ENCODE measurements at regions not wholly inside any gene's neighbourhood (a gene's known extent, or its start where the extent isn't known, plus 50 kb on each side); places are given as distances from the start of the nearest gene placed in this dataset.
"Not testable (repeated sequence)": the region's sequence is repeated elsewhere in the genome, so short reads cannot be mapped to it uniquely, and the experiment has no call there.

DNA sequence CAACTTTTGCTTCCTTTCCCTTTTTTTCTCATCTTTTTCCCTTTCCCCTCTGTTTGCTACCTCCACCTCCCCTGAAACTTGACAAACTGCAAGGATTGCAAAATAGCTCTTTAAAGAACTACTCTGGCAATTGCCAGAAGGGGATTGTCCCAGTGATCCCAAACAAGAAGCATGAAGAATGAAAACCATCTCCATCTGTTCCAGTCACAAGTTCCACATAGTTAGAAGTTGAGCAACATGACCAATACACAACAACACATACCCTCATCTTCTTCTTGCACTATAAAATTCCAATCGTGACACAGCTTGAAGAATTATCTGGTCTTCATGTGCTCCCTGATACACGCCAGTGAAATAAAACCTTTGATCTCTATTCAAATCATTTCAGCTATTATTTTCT, 93.7 kb upstream of the USP15 start:
- DNase-seq: no peak

DNA sequence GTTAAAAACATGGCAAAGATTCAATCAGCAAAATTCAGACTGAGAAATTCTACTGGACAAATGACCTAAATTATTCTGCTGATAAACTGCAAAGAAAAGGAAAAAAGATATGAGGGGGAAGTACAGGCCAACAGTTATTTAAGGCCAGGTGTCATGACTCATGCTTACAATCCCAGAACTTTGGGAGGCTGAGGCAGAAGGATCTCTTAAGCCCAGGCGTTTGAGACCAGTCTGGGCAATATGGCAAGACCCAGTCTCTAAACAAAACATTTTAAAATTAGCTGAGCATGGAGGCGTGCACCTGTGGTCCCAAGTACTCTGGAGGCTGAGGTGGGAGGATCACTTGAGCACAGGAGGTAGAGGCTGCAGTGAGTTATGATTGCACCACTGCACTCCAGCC, 91.8 kb upstream of the USP15 start:
- DNase-seq: no peak

DNA sequence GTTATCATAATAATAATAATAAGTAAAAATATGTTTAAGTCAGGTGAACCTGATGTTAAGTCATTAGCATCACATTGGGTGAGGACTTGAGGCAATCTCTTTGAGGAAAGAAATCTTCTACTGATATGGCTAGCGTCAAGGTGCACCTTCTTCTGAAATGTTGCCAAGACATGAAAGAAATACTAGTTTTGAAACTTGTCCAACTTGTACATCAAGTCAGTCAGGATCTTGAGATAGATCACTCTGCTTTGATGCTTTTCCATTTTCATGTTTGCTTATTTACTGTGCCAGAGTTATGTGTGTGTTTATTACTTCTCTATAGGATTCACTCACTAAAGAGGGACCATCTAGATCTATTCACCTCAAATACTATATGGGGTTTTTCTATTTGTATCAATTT, 90.0 kb upstream of the USP15 start:
- DNase-seq: no peak

DNA sequence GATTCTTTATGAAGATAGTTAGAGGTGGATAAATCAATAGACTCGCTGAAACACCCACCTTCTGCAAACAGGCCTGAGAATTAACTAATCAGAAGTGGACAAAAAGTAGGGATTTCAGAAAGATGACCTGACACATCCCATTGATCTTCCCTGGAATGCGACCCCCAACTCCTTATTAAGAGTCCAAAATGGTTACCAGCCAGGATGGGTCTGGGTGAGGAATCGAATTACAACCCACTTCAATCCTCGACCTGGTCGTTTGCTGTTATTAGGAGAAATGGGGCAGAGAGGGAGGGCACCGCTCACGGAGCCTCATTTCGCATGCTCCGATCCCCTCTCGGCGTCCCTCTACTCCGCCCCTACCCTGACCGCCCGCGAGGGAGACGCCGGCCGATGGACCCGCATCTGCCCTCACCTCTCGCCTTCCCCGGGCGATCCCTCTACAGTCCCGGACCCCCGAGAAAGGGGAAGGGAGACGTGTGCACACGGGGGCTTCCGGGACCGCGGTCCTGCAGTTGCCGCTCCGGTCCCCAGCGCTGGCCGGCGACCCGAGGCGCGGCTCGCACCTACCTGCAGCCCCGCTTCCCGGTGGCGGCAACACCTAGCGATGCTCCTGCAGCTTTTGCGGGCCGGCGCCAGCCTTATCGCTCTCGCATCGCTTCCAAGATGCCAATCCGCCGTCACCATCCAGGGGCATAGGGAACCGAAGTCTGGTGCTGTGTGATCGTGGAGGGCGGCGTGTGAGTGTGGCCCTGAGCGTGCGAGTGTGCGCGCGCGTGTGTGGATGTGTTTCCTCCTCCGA, 69.3 kb upstream of the USP15 start:
- peak; percentile 5 for DNase-seq

DNA sequence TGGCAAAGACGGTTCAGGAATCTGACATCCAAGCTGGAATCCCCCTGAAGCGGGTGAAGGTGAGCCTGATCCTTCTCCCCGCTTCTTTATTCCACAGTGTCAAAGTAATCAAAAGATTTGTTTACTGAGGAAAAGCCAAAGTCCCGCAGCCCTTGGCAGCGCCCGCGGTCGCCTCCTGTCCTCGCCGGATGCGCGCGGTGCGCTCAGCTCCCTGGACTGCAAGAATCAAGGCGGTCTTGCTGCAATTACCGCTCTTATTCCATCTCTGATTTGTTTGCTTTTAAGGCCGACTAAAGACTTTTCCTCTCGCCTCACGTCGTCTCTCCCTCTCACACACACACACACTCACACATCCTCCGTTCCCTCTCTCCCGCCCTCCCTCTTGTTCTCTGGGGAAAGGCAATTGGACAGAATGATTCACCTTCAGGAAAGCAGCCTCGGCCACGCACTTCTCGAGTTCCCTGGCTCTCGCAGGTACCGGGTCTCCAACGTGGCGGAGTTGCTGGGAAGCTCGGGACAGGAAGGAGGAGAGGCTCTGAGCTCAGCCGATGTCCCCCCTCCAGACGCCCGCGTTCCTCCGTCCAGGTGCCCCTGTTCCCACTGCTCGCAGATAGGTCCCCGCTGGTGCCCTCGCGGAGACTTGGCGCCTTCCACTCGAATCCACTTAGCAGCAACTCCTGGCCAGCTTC, 68.6 kb upstream of the USP15 start:
- DNase-seq: peak; percentile 8

DNA sequence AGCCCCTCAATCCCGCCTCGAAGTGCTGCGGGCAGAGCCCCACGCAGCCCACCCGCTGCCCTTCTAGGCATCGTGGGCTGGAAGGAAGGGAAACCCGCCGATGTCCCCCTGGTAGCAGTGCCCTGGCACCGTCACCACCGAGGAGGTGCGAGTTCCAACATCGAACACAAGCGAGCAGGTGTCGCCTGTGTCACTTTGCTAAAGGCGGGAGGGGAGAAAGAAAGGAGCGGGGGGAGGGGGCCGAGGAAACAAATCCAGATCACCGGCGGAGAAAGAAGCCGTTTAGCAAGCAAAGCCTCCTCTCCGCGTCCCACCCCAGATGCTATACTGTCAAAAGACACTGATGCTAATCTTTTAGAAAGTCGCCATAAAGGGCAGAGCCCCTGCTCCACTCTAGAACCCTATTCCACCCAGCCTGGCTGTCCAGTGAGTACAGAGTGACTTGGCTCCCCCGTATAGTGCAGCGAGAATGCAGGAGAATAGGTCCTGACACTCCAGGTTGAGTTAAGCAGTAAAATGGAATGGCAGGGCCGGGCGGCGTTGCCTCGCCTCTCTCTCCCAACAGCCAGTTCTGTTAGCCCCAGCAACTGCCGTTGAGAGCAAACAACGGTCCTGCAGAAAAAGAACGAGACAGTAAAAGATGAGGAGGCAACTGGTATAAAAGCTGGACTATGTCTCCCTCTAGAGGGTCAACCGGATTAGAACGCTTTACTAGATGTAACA, 67.9 kb upstream of the USP15 start:
- peak; percentile 41 for DNase-seq

DNA sequence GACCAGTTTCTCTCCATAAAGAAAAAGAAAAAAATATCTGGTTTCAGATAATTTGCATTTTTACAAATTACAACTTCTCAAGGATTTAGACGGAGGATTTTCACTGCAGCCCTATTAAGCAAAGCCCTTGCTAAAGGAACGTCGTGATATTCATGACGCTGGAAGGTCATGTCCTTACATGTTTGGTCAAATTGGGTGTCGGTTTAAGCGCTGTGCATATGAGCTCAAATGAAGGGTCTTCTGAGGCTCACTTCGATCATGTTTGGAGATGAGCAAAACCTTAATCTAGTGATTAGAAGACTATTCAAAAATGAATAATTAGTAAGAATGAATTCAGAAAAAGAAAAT, 67.3 kb upstream of the USP15 start:
- no peak for DNase-seq

DNA sequence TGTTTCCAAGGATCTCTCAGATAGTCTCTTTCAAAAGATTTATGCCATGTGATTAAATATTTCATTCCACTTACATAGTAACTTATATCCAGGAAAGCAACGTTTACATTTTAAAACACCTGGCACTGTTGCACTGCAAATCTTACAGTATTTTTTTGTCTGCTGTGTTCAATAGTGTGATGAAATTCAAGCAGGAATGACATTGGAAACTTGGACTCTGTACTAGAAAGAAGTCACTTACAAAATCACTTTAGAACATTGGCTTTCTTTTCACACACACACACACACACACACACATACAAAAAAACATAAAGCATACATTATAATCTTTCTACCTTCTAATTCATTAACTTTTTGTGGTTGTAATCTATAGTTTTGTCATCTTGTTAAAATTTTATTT, 66.2 kb upstream of the USP15 start:
- DNase-seq: no peak

DNA sequence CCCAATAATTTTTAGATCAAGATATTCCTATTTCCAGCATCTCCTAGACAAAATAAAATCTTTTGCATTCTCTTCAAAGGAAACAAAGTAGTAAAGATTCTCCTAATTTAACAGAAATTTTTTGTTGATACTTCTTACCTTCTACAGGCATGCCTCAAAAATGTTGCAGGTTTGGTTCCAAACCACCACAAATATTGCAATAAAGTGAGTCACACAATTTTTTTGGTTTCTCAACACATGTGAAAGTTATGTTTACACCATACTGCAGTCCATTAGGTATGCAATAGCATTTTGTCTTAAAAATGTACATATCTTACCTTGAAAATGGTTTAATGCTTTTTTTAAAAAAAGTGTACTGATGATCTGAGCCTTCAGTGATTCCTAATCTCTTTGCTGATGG, 65.6 kb upstream of the USP15 start:
- DNase-seq: no peak

DNA sequence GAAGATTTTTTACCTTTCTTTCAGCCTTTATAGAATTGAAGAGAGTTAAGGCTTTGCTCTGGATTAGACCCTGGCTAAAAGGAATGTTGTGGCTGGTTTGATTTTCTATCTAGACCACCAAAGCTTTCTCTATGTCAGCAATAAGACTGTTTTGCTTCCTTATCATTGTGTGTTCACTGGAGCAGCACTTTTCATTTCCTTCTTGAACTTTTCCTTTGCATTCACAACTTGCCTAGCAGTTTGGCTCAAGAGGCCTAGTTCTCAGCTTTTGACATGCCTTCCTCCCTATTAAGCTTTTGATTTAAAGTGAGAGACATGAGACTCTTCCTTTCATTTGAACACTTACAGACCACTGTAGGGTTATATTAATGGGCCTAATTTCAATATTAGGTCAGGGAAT, 64.1 kb upstream of the USP15 start:
- DNase-seq: no peak

DNA sequence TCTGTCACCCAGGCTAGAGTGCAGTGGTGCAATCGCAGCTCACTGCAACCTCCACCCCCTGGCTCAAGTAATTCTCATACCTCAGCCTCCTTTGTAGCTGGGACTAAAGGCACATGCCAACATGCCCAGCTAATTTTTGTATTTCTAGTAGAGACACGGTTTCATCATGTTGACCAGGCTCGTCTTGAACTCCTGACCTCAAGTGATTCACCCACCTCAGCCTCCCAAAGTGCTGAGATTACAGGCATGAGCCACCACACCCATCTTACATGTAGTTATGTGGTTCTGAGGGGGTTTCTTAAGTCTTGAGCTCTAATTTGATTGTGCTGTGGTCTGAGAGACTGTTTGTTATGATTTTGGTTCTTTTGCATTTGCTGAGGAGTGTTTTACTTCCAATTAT, 57.3 kb upstream of the USP15 start:
- not testable (repeated sequence) for DNase-seq

DNA sequence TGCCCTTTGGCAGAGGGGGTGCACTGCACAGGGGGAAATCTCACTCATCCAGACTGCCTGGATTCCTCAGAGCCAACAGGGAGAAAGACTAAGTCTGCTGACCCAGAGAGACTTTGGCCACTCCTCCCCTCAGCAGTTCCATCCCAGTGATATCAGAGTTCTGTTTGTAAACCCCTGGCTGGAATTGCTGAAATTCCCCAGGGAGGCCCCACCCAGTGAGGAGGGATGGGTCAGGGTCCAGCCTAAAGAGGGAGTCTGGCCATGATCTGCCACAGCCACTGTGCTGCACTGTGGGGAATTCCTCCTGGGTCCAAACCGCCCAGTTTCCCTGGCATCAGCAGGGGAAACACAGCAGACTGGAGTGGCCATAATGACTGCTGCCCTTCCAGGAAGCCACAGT, 54.9 kb upstream of the USP15 start:
- no peak for DNase-seq

DNA sequence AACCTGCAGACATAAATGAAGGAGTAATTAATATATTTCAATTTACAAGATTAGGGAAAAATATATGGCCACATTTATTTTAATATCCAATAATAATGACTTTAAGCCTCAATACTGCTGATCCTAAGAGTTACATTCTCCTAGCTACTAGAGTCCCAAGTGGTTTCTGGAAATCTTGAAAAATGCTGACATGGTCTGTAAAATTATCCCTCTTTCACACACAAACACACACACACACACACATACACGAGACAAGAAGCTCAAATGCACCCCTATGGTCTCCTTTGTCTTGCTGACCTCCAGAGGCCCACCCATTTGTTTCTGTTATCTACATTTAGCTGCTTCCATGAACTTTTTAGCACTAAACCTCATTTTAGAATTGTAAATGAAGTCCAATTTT, 53.0 kb upstream of the USP15 start:
- DNase-seq: no peak
